Skeletal muscle cell (primary cell): ENCODE measurements at regions not wholly inside any gene's neighbourhood (a gene's known extent, or its start where the extent isn't known, plus 50 kb on each side); places are given as distances from the start of the nearest gene placed in this dataset.
"Not testable (repeated sequence)": the region's sequence is repeated elsewhere in the genome, so short reads cannot be mapped to it uniquely, and the experiment has no call there.

Experiments
- DNase-seq: peaks from one replicate; pipeline ENCODE4 v3.0.0-alpha.2; 2010; ENCODE audit warnings: low read depth
- H3K4me3 ChIP-seq: 2 replicates; pipeline ENCODE4 v1.5.1; 2011; ENCODE audit warnings: low read depth, mild to moderate bottlenecking, control low read depth, low read length, moderate library complexity

DNA sequence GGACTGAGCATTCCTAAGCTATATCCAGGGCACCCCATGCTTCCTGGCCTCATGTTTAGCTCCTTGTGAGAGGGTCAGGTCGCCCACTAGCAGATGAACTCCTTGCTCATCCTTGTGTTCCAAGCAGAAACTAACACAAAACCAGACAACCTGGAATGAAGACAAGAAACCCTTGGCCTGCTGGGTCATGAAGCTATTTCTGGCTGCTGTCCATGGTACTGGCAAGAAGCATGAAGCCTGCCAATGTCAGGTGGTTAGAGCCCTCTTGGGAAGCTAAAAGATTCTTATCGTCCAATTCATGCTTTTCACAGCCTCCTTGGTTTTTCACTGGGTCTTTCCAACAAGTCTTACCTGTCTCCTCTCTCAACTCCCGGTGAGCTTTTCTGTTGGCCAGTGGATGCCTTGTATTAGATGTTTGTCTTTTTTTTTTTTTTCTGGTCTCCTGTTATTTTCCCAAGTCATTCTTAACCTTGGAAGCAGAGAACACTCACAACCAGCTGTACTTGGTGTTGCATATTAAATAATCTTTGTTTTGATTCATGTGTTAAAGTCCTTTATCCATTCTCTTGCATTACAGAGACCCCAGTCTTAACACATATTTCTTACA is 180.3 kb downstream of the ANKRD60 start:
- peak; percentile 4 for DNase-seq

DNA sequence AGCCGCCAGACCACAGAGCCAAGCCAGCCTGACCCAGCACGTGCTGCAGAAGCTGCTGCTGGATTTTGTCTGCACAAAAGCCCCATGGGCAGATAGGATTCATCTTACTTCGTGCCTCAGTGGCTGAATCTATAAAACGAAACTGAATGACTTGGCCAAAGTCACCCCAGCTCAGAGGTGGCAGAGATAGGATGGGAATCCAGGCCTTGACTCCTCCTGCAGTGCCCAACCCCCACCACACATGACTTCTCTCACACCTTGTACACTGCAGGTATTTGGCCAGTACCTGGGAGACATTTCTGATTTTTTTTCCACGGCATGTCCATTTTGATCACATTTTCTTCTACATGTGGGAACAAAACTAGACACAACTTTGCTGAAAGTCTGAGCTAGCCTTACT is 182.1 kb downstream of the ANKRD60 start:
- H3K4me3 ChIP-seq: no peak overlapping the region
- no peak for DNase-seq

More for the DNA sequence above, 180.3 kb downstream of the ANKRD60 start:
- no peak overlapping the region for H3K4me3 ChIP-seq

DNA sequence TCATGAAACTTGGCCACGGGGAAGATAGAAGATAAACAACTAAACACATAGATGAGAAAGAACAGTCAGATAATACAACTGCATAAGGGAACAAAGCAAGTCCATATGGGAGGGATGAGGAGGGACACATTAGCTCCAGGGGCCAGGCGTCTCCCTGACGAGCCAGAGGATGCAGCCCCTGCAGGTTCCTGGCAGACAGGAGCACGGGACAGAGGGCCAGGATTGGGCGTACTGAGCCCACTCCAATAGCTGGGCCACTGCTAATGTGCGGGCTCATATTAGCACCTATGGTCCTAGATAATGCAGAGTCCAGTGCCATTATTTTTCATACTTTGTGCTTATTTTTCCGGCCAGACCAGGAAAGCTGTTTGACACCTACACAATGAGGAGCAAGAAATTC is 182.9 kb downstream of the ANKRD60 start:
- DNase-seq: no peak
- H3K4me3 ChIP-seq: no peak overlapping the region

DNA sequence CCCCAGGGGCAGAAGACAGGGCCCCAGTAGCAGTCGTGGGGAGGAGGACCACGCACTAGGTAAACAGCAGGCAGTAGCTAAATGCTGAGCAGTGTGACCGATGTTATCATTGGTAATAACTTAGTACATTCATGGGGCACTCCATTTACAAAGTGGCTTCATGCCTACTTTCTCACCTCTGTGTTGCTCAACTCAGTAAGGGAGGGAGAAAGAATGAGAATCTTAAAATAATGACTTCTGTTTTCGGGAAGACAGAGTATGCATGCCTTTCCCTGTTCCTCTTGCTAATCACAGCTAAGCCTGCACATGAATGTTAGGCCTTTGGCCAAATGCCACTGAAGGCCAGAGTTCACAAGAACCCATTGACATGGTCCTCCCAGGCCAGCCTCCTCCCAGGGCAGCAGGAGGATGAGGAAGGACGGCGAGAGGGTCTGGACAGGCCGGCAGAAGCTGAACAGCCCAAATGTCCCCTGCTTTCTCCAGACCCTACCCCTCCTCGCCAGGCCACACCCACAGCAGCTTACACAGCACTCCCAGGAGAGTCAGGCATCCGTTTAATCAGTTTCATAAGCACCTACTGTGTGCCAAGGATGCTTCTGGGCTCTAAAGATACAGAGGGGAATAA is 183.4 kb downstream of the ANKRD60 start:
- H3K4me3 ChIP-seq: no peak overlapping the region
- no peak for DNase-seq

DNA sequence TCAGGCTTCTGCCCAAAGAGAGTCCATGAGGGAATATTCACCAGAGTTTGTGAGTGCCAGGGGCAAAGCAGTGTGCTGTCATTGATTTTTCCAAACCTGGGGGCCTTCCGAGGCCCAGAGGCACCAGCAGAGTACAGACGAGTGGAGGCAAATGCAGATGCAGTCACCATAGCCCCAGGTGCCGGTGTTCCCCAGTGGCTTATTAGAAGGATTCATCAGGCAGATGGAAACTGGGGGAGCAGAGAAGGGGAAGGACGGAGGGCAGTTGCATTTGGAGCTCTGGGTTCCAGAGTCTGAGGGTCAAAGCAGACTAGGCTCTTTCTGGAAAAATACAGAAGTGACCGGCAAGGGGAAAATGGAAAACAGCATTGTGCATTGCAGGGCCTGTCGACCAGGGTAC is 184.2 kb downstream of the ANKRD60 start:
- DNase-seq: no peak
- H3K4me3 ChIP-seq: no peak overlapping the region

DNA sequence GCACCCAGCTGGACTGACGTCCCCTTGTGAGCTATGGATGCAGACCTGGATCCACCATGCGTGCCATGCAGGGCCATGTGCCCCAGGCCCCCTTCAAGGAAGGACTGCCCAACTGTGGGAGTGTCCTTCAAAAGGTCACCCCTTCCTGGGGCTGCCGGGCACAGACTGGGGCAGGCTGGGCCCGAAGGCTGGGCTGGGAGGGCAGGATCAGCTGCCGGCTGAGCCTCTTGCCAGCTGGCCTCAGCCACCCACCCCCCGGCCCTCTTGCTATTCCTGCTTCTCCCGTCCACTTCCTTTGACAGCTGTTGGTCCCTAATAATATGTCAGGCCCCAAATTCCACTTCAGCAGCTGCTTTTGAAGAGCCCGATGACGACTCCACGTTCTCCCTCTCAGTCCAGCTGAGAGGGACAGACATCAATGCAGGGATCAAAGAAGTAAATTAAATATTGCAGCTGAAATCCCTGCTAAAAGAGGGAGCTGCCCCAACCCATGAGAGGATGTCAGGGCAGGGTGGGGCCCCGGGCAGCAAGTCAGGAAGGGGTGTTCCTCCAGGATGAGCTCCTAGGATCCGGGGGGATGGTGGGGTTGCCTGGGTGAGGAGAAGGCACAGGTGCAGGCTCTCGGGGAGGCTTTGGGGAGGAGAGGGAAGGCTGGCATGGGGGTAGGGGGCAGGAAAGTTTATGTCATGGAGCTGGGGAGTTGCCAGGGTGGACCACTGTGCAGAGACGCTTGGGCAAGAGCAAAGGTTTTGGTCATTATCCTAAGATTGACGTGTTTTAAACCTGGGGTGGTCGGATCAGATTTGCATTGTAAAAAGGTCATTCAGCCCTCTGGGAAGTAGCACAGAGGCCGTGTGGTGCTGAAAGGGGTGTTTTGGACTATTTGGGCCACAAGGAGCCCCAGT is 185.0 kb downstream of the ANKRD60 start:
- no peak for DNase-seq
- no peak overlapping the region for H3K4me3 ChIP-seq

DNA sequence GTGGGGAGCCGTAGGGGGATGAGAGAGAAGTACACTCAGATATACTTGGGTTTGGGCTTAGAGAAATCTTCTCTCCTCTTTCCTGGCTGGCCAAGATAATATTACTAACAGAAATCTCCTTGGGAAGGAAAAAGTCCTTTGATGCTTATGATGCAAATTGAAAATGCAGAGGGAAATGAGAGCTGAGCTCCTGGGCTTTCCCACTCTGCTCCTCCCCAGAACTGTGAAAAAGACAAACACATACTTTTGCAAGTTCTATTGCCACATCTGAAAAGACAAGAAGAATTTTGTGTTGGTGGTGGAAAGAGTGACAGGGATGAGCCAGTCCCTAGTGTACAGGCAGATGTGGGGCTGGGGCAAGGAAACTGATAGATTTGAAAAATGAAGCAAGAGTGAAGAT is 185.9 kb downstream of the ANKRD60 start:
- DNase-seq: no peak
- no peak overlapping the region for H3K4me3 ChIP-seq

DNA sequence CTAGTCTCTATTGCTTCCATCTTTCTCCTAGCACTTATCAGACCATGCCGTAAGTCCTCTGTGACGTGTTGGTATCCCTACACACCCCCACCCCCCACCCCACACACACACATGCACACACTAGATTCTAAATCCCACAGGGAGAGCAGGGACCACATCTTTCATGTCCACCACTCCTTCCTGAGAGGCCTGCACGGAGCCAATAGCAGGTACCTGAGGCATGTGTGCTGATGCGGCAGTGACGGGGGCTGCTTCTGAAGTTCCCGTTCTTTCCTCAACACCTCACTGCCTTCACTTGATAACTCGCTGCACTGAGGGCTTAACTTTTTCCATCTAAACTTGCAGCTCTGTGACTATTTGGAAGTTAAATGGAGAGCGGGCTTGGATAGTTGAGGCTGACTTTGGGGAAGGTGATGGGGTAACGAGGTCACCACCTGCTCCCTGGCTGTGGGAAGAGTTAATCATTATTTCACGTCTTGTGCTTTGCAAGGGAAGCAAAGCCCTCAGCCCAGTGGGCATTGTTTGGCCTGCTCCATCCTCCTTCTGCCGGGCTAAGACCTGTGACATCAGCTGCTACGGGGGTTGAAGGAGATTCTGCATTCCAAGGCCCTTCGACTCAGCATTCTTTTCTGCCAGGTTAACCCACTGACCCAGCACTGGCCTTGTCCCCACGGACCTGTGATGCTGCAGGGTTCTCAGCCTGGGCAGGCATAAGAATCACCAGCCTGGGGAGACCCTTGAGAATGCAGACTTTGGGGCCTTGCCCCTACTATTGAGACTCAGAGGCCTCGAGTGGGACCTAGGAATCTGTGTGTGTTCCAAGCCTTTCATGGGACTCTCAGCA is 187.8 kb downstream of the ANKRD60 start:
- DNase-seq: no peak
- no peak overlapping the region for H3K4me3 ChIP-seq

DNA sequence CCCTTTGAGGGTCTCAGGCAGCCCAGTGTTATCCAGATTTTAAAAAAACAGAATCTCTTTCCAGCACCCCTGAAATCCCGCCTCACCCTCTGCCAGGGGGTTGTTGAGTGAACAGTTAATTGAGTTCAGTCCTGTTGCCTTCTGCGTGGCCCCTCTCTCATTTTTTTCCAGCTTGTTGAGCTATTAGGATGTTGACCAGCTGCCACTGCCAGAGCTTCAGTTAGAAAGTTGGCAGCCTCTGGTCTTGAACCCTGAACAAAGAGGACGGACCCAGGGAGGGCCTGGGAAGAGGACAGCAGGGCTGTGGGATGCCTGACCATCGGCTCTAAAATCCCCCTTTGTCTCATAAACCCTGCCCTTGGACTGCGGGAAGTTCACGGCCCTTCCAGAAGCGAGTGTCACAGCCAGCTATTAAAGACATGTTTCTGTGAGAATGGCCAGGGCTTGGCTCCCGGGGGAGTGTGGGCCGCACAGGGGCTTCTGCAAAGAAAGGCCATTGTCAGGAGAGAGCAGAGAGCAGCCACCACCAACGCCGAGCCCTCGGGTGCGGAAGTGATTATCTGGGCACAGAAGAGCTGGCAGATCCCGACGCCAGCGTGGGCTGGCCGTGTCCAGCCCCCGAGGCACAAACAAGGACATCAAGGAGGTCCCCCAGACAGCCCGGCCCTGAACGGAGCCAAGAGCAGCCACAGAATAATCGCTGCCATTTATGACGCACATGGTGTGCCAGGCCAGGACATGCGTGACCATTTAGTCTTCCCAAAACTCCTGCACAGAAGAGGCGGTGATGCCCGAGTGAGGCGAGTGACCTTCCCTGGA is 189.0 kb downstream of the ANKRD60 start:
- DNase-seq: no peak

DNA sequence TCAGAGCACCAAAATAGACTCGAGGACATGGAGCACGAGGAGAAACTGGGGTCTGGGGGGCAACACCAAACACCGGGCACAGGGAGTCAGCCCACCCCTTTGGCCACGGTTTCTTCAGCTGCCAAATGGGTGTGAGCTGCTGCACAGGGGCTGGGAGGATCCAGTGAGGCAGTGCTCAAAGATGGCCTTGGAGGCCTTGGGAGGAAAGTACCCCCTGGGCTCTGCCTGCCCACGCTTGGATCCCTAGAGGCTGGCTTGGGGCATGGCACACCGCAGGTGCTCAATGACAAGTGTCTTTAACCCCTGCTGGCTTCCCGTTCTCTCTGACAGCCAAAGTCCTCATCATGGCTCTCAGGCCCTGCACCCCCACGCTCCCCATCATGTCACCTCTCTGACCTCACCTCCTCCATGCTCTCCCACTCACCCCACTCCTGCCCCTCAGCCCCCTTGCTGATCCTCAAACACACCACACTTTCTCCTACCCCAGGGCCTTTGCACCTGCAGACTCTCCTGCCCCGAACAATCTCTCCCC is 190.3 kb downstream of the ANKRD60 start:
- no peak for DNase-seq

More for the DNA sequence above, 189.0 kb downstream of the ANKRD60 start:
- H3K4me3 ChIP-seq: no peak overlapping the region

DNA sequence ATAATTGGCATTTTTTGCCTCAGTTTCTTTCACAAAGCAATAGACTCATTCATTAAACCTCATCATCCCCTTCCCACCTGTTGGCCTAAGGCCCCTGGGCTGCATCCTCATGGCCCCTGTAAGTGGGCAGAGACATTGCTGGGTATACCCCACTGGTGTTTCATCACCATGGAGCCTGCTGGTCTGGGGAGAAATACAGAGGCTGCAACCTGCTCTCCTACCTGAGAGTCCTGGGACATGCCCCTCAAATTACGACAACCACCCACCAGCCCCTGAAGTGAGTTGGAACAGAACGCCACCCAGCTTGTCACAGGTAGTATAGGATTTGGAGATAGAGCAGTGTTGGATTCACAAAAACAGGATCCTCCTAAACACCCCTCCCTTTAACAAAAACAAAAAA is 190.8 kb downstream of the ANKRD60 start:
- no peak for DNase-seq
- no peak overlapping the region for H3K4me3 ChIP-seq

More for the DNA sequence above, 190.3 kb downstream of the ANKRD60 start:
- H3K4me3 ChIP-seq: no peak overlapping the region

DNA sequence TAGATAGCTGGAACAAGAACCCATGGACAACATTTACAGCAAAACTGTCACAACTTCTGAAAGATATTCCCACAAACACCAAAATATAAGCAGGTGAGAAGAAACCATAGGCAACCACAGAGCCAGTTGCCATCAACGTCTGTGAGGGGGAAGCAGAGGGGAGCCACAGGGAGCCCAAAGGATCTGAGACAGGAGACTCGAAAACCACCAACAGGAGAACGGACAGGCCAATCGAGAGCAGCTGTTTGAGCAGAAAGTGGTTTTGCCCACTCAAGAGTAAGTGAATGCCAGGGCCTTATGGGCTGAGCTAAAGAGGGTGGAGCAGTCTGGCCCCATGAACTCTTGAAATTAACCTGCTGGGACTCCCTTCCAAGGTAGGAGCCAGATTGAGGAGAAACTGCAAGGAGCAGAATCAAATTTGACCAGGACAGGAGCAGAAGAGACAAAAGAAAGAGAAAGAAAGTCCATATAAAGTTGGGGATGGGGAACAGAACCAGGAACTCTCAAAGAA is 195.4 kb downstream of the ANKRD60 start:
- H3K4me3 ChIP-seq: no peak overlapping the region
- no peak for DNase-seq

DNA sequence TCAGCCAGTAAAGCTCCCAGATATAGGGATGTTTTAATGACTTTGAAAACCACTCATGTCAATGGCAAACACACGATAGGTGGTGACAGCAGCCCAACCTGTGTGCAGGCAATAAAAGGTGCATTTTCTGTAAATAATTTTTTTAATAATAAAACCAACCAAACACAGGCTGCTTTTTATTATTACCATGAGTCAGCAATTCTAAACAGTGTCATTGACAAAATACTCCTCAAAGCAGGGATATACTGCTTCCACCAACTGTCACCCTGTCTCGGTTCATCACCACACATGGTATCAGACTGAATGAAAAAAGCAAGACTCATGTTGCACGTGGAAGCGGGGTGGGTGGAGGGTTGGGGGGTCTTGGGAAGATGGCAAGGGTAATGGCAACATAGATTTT is 195.9 kb downstream of the ANKRD60 start:
- DNase-seq: no peak
- no peak overlapping the region for H3K4me3 ChIP-seq

DNA sequence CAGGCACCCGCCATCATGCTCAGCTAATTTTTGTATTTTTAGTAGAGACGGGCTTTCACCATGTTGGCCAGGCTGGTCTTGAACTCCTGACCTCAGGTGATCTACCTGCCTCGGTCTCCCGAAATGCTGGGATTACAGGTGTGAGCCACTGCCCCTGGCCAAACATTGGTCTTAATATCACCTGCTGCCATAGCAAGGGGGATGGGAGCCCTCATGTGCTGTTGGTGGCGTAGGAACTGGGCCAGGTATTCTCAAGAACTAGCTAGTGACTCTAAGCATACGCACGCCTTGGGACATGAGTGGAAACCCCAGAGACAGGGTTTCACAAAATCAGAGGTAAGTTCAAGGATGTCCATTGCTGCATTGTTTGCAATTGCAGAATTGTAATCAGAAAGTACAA is 197.1 kb downstream of the ANKRD60 start:
- not testable (repeated sequence) for DNase-seq, H3K4me3 ChIP-seq

DNA sequence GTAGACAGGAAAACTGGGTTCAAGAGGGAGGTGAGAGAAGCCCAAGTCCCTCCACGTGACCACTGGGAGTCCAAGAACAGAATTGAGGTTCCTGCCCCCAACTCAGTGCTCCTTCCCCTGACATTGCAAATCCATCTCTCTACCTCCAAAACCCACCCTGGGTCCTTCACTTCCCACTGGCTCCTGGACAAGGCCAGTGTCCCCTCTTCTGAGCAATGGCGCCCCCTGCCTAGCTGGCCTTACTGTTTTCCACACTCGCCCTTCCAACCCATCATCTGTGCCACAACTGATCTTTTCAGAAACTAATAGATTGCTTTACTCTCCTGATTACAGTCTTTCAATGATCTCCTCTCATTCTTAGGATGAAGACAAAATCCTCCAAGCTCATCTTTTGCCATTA is 200.3 kb downstream of the ANKRD60 start:
- no peak for DNase-seq

DNA sequence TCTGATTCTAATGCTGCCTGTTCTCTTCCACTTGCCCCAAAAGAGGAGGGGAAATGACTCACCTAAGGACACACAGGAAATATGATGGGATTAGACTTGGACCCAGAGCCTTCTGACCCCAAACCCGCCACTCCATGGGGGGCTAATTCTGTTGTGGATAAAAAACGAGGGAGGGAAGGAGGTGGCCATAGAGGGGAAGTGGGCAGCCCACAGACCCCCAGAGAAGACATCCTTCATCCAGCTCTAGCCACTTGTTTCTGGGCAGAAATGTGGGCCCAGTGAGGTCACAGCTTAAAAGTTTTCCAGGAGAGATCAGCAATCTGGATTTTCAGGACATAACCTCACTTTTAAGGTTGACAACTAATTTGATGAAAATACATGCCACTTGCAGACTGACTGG is 202.1 kb downstream of the ANKRD60 start:
- no peak for DNase-seq
- no peak overlapping the region for H3K4me3 ChIP-seq

More for the DNA sequence above, 200.3 kb downstream of the ANKRD60 start:
- no peak overlapping the region for H3K4me3 ChIP-seq

DNA sequence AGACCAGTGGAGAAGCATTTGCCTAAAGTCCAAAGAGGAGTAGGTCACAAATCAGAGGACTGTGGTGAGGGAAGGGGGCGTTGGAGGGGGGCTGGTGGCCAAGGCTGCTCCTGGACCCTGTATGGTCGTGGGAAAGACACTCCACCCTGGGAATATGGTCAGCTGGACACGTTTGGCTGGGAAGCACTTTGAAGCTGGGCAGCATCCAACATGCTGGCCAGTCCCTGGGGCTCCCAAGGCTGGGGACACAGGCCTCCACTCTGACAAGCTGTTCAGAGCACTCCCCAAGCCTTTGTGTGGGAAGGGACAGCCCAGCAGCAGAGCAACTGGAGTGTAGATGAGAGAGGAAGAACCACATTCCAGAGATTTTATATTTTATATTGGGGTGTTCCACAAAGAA is 203.2 kb downstream of the ANKRD60 start:
- DNase-seq: no peak
- no peak overlapping the region for H3K4me3 ChIP-seq

DNA sequence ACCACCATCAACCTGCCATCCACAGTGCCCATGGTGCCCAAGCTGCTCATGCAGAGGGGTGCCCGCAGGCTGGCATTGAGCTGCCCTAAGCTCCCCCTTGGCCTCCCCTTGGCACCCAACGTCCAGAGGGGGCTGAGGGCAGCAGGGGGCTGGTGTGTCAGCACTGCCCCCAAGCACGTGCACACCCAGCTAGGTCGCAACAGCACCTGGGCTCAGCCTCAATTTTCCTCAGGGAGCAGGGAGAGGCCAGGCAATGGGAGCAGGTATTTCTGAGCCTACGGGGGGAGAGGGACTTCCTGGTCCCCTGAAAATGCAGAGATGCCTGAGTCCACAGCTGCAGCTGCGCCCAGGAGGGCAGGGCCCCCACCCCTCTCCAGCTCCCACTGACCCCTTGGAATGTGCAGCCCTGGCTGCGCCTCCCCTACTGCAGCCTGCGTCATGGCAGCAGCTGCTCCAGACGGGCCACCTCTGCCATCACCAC is 204.2 kb downstream of the ANKRD60 start:
- no peak for DNase-seq
- no peak overlapping the region for H3K4me3 ChIP-seq
